ENCODE measurements at regions not wholly inside any gene's neighbourhood (a gene's known extent, or its start where the extent isn't known, plus 50 kb on each side); places are given as distances from the start of the nearest gene placed in this dataset.

DNA sequence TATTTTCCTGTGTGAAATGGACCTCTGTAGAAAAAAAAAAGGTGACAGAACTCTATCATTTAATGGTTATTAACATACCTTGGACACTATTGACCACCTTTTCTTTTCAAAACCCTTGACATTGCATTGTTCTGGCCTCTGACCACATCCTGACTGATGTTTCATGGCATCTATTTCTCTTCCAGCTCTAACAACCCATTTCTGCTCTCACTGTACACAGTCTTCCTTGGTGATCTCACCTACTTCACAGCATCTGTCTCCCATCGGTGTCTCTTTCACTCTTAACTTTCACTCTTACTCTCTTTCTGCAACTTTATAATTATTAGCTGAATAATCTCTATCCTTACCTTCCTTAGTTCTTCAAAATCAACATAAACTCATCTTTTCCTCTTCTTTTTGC, 217.4 kb upstream of the CD96 start (continued):
- TF ChIP-seq, protein P1, sequence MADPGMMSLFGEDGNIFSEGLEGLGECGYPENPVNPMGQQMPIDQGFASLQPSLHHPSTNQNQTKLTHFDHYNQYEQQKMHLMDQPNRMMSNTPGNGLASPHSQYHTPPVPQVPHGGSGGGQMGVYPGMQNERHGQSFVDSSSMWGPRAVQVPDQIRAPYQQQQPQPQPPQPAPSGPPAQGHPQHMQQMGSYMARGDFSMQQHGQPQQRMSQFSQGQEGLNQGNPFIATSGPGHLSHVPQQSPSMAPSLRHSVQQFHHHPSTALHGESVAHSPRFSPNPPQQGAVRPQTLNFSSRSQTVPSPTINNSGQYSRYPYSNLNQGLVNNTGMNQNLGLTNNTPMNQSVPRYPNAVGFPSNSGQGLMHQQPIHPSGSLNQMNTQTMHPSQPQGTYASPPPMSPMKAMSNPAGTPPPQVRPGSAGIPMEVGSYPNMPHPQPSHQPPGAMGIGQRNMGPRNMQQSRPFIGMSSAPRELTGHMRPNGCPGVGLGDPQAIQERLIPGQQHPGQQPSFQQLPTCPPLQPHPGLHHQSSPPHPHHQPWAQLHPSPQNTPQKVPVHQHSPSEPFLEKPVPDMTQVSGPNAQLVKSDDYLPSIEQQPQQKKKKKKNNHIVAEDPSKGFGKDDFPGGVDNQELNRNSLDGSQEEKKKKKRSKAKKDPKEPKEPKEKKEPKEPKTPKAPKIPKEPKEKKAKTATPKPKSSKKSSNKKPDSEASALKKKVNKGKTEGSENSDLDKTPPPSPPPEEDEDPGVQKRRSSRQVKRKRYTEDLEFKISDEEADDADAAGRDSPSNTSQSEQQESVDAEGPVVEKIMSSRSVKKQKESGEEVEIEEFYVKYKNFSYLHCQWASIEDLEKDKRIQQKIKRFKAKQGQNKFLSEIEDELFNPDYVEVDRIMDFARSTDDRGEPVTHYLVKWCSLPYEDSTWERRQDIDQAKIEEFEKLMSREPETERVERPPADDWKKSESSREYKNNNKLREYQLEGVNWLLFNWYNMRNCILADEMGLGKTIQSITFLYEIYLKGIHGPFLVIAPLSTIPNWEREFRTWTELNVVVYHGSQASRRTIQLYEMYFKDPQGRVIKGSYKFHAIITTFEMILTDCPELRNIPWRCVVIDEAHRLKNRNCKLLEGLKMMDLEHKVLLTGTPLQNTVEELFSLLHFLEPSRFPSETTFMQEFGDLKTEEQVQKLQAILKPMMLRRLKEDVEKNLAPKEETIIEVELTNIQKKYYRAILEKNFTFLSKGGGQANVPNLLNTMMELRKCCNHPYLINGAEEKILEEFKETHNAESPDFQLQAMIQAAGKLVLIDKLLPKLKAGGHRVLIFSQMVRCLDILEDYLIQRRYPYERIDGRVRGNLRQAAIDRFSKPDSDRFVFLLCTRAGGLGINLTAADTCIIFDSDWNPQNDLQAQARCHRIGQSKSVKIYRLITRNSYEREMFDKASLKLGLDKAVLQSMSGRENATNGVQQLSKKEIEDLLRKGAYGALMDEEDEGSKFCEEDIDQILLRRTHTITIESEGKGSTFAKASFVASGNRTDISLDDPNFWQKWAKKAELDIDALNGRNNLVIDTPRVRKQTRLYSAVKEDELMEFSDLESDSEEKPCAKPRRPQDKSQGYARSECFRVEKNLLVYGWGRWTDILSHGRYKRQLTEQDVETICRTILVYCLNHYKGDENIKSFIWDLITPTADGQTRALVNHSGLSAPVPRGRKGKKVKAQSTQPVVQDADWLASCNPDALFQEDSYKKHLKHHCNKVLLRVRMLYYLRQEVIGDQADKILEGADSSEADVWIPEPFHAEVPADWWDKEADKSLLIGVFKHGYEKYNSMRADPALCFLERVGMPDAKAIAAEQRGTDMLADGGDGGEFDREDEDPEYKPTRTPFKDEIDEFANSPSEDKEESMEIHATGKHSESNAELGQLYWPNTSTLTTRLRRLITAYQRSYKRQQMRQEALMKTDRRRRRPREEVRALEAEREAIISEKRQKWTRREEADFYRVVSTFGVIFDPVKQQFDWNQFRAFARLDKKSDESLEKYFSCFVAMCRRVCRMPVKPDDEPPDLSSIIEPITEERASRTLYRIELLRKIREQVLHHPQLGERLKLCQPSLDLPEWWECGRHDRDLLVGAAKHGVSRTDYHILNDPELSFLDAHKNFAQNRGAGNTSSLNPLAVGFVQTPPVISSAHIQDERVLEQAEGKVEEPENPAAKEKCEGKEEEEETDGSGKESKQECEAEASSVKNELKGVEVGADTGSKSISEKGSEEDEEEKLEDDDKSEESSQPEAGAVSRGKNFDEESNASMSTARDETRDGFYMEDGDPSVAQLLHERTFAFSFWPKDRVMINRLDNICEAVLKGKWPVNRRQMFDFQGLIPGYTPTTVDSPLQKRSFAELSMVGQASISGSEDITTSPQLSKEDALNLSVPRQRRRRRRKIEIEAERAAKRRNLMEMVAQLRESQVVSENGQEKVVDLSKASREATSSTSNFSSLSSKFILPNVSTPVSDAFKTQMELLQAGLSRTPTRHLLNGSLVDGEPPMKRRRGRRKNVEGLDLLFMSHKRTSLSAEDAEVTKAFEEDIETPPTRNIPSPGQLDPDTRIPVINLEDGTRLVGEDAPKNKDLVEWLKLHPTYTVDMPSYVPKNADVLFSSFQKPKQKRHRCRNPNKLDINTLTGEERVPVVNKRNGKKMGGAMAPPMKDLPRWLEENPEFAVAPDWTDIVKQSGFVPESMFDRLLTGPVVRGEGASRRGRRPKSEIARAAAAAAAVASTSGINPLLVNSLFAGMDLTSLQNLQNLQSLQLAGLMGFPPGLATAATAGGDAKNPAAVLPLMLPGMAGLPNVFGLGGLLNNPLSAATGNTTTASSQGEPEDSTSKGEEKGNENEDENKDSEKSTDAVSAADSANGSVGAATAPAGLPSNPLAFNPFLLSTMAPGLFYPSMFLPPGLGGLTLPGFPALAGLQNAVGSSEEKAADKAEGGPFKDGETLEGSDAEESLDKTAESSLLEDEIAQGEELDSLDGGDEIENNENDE (IDR thresholded peaks at IDR 0.05; ENCODE audit: insufficient replicate concordance, low read length) = no peak
- TF ChIP-seq GTF2F1 (IDR thresholded peaks at IDR 0.05; ENCODE audit: borderline replicate concordance, low read depth, low read length) (no peak), NANOG (IDR thresholded peaks at IDR 0.05; ENCODE audit: insufficient read depth, low read depth, low read length, poor library complexity, severe bottlenecking) (no peak), HDAC6 (IDR thresholded peaks at IDR 0.05; ENCODE audit: low read depth, low read length) (no peak), SP1 (IDR thresholded peaks at IDR 0.05; ENCODE audit: low read depth, low read length) (no peak), POLR2AphosphoS5 (IDR thresholded peaks at IDR 0.05; ENCODE audit: low read depth, low read length) (no peak), SAP30 (IDR thresholded peaks at IDR 0.05; ENCODE audit: insufficient read depth, insufficient replicate concordance, low read length) (no peak)

All from H1 (cell line).